Islet of Langerhans (tissue), 1 donor: ENCODE measurements at regions not wholly inside any gene's neighbourhood (a gene's known extent, or its start where the extent isn't known, plus 50 kb on each side); places are given as distances from the start of the nearest gene placed in this dataset.

ENCODE experiments used
- FAIRE-seq: peaks from one replicate; lab custom pipeline; 2011; peaks lifted over from hg19 to GRCh38; lab: Jason Lieb, UNC

GRCh38 chr1:163745204-163745603 is 423.4 kb downstream of the NUF2 start:
- no peak for FAIRE-seq

- FAIRE-seq: no peak
Observed at GRCh38 chr1:163747261-163747660, 425.5 kb downstream of the NUF2 start.

DNA sequence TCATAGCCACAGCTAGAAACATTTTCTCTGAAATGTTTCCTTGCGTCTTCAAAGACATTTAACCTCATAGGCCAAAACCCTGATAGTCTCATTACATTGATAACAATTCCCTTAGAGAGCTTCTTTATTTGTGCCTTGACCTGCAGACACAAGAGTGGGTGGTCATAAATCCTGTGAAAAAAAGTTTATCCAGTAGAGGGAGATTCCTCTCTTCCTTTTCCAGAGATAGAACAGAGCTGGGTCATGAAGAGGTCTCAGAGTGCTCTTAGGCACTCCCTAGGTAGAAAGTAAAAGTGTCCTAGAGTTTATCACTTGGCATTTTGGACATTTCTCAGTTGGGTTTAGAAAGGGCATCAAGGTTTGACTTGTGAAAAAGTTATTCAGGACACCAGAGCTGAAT is 426.1 kb downstream of the NUF2 start:
- no peak for FAIRE-seq

DNA sequence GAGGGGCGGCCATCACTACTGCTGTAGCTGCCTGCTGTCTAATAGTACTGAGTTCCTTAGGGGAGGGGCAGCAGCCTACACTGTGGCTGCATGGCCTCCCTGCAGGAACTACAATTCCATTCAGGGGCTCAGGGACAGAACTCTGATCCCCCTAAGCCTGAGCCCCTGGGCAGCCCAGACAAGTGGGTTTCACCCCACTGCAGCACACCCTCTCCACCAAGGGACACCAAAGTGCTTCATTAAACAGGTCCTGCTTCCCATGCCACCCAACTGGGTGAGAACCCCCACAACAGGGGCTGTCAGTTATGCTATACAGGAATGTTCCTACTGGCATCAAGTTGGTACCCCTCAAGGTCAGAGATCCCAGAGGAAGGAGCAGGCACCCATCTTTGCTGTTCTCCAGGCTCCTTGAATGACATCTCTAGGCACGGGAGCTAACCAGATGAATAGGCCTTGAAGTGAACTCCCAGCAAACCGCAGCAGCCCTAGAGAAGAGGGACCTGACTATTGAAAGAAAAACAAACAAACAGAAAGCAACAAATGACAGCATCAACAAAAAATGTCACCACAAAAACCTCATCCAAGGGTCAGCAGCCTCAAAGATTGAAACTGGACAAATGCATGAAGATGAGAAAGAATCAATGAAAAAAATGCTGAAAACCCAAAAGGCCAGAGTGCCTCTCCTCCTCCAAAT is 437.4 kb downstream of the NUF2 start:
- no peak for FAIRE-seq

DNA sequence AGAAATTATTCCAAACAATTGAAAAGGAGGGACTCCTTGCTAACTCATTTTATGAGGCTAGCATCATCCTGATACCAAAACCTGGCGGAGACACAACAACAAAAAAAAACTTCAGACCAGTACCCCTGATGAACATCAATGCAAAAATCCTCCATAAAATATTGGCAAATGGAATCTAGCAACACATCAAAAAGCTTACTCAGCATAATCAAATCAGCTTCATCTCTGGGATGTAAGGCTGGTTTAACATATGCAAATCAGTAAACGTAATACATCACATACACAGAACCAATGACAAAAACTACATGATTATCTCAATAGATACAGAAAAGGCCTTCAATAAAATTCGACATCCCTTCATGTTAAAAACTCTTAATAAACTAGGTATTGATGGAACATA is 440.1 kb downstream of the NUF2 start:
- no peak for FAIRE-seq

DNA sequence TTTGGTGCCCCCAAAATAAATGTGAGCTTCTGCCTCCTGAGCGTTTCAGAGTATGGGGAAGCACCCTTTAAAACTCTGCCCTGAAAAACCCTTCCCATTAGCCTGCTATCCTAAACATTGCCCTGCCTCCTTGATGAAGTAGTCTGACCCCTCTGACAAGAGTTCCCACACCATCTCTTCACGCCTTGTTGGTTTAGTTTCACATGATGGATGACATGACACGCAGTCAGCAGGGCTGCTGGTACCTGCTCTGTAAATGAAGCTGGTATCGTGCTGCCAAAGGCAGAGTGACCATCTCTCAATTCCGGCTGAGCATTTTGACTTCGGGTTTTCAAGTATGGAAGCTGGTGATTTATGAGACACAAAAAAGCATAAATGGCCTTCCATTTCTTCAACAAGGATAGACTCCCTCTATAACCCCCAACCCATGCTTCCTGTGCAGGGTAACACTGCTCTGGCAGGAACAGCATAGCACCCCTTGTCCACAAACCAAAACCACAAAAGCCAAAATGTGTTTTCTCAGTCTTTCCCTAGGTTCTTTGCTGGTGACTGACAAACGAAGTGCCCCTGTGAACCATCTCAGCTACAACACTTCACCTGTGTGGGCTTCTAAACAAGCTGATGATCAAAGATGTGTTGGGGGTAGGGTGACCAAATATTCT is 444.6 kb downstream of the NUF2 start:
- FAIRE-seq: no peak

GRCh38 chr1:163768576-163768975 is 446.8 kb downstream of the NUF2 start:
- no peak for FAIRE-seq

DNA sequence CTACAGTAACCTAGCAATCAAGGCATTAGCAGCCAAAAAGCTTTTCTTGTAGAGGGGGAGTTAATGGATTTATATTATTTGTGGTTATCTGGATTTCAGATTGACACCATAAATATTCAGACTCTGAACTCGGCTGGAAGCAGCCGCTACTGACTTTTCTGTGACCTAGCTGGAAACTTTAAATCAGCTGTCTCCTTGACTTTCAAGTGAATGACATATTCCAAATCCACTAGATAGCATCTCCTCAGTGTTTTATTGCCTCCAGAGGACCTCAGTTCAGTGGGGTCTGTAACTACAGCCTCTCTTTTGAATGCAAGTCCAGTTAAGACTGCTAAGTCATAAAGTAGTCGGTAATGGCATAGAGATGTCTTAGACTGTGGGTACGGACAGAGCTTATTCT is 448.5 kb downstream of the NUF2 start:
- FAIRE-seq: no peak

DNA sequence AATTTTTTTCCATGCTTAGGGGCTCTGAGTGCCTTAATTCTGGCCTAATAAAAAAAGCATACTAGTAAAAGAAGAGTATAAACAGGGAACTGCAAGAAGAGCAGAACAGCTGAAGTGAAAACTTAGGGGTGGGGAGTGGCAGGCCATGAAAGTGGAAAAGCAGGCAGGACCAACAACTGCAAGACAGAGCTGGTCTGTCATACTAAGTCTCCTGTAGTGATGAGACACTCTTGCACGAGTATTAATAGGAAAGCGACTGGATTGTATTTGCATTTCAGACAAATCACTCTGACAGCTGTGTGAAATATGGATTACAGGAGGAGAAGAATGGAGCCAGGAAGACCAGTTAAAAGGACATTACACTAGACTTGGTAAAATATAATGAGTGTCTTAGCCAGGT is 449.9 kb downstream of the NUF2 start:
- no peak for FAIRE-seq

GRCh38 chr1:163772246-163772645 is 450.5 kb downstream of the NUF2 start:
- no peak for FAIRE-seq

DNA sequence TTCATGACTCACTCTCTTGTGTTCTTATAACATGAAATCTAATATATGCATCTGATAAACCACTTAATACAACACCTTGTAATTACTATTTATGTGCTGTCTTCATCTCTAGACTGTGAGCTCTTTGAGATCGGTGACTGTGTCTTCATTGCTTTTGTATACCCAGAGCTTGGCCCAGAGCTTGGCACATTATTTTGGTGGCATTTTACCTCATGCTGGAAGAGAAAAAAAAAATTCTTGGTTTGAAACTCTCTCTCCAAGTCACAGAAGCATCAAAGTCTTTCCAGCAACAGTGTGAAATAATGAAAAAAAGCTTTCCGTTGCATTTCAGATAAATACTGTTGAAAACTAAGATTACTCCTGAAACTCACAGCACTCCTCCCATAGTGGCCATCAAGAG is 451.6 kb downstream of the NUF2 start:
- FAIRE-seq: no peak

- FAIRE-seq: no peak
Observed at GRCh38 chr1:163774401-163774945, 452.7 kb downstream of the NUF2 start.

GRCh38 chr1:163774978-163775620 is 453.3 kb downstream of the NUF2 start:
- FAIRE-seq: no peak

- FAIRE-seq: no peak
Observed at GRCh38 chr1:163777205-163777604, 455.5 kb downstream of the NUF2 start.

GRCh38 chr1:163781146-163781545 is 459.4 kb downstream of the NUF2 start:
- no peak for FAIRE-seq

- no peak for FAIRE-seq
Observed at GRCh38 chr1:163785868-163786405, 464.2 kb downstream of the NUF2 start.

- FAIRE-seq: no peak
Observed at GRCh38 chr1:163789911-163790310, 468.2 kb downstream of the NUF2 start.

DNA sequence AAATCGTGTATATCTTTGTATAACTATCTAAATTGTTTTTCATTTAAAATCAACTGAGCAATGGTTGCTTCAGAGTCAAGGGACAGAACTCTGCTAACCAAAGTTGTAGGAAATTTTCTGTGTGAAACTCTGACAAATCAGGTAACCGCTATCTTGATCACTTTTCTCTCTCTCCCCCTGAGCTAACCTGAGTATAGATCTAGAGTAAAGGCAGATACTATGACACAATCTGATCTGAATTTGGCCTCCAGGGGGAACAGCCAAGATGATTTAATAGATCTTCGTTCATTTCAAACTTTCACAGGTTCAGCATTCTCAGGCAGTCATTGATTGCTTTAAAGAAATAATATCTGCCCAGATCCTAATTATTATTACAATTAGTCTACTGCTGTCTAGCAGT is 472.8 kb downstream of the NUF2 start:
- no peak for FAIRE-seq

DNA sequence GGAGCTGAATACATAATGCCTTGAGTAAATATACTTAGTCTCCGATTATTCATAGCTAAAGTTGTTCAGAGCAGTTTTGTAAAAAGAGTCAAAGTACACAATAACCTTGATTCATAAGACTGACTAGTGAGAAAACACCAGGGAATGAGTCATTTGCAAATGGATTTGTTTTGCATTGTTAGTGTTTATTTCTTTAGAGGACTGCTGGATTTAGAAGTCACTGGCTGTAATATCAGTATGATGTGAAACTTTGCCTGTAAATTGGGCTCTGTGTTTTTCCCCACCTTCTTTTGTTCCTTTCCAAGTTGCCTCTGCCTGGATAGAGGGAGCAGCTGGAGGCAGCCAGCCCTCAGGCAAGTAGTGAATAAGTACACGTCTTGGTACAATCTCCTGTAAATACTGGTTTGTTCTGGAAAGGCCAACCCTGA is 474.7 kb downstream of the NUF2 start:
- no peak for FAIRE-seq

DNA sequence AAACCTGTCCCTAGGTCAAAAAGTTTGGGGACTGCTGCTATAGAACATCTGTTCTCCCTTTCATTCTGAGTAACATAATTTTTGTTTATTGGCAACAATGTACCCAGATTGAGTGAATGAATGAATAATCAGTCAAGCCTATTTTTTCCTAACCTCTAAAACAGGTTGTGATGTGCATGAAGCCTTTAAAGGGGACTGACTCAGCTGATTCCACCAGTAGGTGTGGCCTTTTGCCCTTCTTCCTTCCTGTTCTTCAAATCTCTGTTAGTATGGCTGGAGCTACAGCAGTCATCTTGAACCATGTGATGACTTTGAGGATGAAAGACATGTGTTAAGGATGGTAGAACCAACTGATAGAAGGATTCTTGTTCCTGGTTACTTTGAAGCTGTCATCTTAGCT is 476.1 kb downstream of the NUF2 start:
- no peak for FAIRE-seq

DNA sequence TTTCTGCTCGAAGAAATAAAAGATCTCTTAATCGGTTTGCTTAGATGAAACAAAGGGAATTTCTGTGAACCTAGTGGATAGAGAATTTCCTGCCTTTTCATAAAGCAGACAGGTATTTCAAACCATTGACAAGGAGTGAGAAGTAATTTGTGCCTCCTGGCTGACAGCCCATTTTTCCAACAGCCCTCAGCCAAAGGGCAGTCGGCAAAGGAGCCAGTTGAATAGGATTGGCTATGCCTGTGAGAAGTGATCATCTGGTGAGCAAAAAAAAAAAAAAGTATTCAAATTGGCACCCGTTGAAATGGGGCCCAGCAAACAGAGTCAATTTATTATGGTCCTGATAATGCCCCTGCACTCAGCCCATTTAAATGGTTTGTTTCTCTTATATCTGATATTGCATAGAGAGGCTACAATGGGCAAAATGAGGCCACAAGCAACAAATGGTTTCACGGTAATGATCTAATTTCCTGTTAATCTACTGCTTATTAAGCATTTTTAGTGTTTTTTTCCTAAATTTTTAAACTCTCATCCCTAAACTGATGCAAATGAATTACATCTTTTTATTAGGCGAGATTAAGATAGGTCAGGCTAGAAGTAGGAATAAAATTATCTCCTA is 477.5 kb downstream of the NUF2 start:
- FAIRE-seq: no peak

GRCh38 chr1:163807331-163808049 is 485.7 kb downstream of the NUF2 start:
- no peak for FAIRE-seq
